AG04449 (cell line): ENCODE measurements at regions not wholly inside any gene's neighbourhood (a gene's known extent, or its start where the extent isn't known, plus 50 kb on each side); places are given as distances from the start of the nearest gene placed in this dataset.
"Not testable (repeated sequence)": the region's sequence is repeated elsewhere in the genome, so short reads cannot be mapped to it uniquely, and the experiment has no call there.

Experiments used
- CTCF ChIA-PET: fragments of 350-600 bp; formaldehyde crosslinking; extraction: SDS; loops from one replicate; lab custom pipeline; 2021; ENCODE audit warnings: antibody characterized with exemption; lab: Yijun Ruan, JAX
- POLR2A ChIA-PET: fragments of 400-600, 350-600 bp; formaldehyde crosslinking; extraction: SDS; loops from one replicate; lab custom pipeline; 2020; ENCODE audit warnings: antibody characterized with exemption, inconsistent platforms; lab: Yijun Ruan, JAX
- DNase-seq: peaks from one replicate; pipeline ENCODE4 v3.0.0-alpha.2; 2010; ENCODE audit warnings: low read depth, low spot score
- H3K4me3 ChIP-seq: 2 replicates; pipeline ENCODE4 v1.5.1; 2011; ENCODE audit warnings: low read depth, mild to moderate bottlenecking, control low read depth, low read length
- TF ChIP-seq, protein P1 (sequence below): IDR thresholded peaks from one replicate; pipeline ENCODE4 v1.5.1; 2011; ENCODE audit warnings: mild to moderate bottlenecking, moderate library complexity, low read length, control low read depth, inconsistent platforms; ENCODE audit not compliant: insufficient read depth; ENCODE audit errors: missing control alignments

DNA sequence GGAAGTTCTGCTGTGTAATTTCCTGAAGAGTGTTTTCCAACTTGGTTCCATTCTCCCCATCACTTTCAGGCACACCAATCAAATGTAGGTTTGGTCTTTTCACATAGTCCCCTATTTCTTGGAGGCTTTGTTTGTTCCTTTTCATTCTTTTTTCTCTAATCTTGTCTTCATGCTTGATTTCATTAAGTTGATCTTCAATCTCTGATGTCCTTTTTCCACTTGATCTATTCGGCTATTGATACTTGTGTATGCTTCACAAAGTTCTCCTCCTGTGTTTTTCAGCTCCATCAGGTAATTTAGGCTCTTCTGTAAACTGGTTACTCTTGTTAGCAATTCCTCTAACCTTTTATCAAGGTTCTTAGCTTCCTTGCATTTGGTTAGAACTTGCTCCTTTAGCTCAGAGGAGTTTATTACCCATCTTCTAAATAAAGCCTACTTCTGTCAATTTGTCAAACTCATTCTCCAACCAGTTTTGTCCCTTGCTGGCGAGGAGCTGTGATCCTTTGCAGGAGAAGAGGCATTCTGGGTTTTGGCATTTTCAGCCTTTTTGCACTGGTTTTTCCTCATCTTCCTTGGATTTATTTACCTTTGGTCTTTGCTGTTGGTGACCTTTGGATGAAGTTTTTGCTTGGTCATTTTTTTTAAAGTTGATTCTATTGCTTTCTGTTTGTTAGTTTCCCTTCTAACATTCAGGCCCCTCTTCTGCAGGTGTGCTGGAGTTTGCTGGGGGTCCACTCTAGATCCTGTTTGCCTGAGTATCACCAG, 261.5 kb downstream of the FOXG1 start:
- CTCF ChIA-PET, result not testable (repeated sequence)

DNA sequence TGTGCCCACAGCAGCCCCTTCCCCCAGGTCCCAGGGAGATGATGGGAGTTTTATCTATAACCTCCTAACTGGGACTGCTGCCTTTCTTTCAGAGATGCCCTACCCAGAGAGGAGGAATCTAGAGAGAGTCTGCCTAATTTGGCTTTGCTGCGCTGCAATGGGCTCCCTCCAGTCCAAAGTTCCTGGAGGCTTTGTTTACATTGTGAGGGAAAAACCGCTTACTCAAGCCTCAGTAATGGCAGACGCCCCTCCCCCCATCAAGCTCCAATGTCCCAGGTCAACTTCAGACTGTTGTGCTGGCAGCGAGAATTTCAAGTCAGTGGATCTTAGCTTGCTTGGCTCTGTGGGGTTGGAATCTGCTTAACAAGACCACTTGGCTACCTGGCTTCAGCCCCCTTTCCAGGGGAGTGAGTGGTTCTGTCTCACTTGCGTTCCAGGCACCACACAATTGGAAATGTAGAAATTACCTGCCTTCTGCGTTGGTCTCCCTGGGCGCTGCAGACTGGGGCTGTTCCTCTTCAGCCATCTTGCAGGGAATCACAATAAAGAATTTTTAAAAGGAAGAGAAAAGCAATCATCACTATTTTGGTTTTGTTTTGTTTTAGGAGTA, 262.5 kb downstream of the FOXG1 start:
- no peak for DNase-seq
- H3K4me3 ChIP-seq, result no peak overlapping the region
- TF ChIP-seq, protein P1, sequence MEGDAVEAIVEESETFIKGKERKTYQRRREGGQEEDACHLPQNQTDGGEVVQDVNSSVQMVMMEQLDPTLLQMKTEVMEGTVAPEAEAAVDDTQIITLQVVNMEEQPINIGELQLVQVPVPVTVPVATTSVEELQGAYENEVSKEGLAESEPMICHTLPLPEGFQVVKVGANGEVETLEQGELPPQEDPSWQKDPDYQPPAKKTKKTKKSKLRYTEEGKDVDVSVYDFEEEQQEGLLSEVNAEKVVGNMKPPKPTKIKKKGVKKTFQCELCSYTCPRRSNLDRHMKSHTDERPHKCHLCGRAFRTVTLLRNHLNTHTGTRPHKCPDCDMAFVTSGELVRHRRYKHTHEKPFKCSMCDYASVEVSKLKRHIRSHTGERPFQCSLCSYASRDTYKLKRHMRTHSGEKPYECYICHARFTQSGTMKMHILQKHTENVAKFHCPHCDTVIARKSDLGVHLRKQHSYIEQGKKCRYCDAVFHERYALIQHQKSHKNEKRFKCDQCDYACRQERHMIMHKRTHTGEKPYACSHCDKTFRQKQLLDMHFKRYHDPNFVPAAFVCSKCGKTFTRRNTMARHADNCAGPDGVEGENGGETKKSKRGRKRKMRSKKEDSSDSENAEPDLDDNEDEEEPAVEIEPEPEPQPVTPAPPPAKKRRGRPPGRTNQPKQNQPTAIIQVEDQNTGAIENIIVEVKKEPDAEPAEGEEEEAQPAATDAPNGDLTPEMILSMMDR, result no peak
- ChIA-PET POLR2A (no interaction called here), CTCF (no interaction called here)

More for the DNA sequence above, 261.5 kb downstream of the FOXG1 start:
- DNase-seq, H3K4me3 ChIP-seq, POLR2A ChIA-PET: not testable (repeated sequence)

DNA sequence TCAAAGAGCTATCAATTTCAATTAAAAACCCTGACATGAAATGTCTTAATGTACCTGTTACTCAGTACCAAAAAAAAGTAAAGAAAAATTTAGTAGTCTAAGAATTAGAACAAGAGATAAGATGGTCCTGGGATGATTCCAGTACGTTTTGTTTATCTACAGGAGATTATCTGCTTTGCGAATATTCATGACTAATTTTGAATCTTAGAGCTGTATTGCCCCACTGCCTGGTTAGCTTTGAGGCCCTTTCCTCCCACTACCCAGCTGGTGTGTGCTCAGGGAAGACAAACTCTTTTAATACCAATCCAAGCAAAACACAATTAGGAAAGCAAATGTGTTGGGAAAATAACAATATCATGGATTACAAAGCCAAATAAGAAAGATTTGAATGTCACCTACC, 263.5 kb downstream of the FOXG1 start:
- TF ChIP-seq, protein P1, result no peak
- ChIA-PET POLR2A (no interaction called here), CTCF (no interaction called here)
- H3K4me3 ChIP-seq, result no peak overlapping the region
- DNase-seq, result no peak

DNA sequence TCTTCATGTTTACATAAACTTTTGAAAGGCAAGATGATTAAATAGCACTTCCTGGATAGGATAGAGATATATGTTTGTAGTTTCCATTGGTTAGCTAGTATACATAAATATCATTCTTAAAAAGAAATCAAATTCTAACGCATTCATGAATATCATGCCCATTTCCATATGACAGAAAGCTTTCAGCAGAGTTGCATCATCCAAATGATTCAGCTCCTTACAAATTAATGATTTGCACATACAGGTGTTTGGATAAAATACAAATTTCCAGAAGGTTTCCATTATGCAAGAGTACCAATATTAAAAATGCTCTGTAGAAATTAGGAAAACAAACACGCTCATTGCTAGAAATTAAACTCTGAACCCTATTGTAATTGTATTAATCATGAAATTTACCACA, 264.4 kb downstream of the FOXG1 start:
- TF ChIP-seq, protein P1, result no peak
- POLR2A ChIA-PET, result no interaction called here
- DNase-seq, result no peak
- CTCF ChIA-PET, result no interaction called here
- H3K4me3 ChIP-seq, result no peak overlapping the region

DNA sequence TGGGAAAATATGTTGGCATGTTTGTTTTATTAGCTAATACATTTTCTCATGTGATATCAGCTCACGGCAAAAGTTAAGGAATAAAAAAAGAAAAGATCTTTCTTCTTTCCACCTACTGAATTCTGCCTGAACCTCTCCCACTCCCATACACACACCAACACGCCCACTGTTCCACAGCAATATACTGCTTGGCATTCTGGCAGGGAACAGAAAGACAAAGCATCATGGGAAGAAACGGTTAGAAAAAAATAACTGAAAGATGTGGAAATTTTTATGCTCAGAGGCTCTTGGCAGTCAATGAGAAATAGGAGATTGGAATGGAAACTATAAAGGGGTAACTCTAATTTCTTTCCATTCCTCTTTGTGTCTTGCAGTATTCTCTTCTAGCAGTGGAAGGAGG, 268.5 kb downstream of the FOXG1 start:
- POLR2A ChIA-PET, result no interaction called here
- H3K4me3 ChIP-seq, result no peak overlapping the region
- no peak for DNase-seq
- TF ChIP-seq, protein P1, result no peak
- CTCF ChIA-PET, result no interaction called here

DNA sequence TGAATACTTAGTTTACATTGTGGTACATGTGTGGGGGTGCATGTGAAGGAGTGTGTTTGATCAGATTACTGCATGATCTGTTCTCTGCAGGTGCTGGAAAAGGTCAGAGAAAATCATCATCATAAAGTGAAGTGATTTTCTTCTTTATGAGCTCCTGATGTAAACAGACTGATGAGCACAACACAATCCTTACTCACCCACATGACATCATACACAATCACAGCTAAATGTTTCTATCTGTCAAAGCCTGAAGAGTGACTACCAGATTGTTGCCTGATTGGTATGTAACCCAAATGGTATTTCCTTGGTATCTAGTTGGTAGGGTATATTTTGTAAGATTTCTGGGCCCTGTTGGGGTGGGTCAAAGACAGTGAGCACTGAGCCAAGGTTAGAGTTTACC, 270.8 kb downstream of the FOXG1 start:
- ChIA-PET CTCF (no interaction called here), POLR2A (no interaction called here)
- TF ChIP-seq, protein P1, result no peak
- H3K4me3 ChIP-seq, result no peak overlapping the region
- no peak for DNase-seq

DNA sequence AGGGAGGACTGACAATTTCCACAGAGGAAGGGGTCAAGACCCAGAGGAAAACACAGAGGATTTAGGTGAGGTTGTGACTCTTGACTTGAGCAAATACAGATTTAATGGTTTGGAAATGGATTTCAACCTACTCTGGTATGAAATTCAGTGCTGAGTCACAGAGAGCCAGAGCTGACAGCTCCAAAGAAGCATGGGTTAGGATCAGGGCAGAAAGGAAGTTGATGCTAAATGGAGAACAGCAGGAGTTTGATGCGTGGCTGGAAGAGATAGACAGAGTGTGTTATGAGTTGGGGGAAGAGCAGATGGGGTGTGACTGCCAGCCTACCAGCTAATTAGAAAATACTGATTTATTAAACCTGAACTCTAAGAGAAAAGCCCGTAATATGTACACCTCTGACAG, 272.6 kb downstream of the FOXG1 start:
- POLR2A ChIA-PET, result no interaction called here
- CTCF ChIA-PET, result no interaction called here
- TF ChIP-seq, protein P1, result no peak
- no peak overlapping the region for H3K4me3 ChIP-seq
- no peak for DNase-seq
